Astrocyte (in vitro differentiated cells and primary cell): ENCODE measurements at regions not wholly inside any gene's neighbourhood (a gene's known extent, or its start where the extent isn't known, plus 50 kb on each side); places are given as distances from the start of the nearest gene placed in this dataset.
A peak's percentile ranks its signal among the peaks of the same experiment; 100 is the strongest.
"Not testable (repeated sequence)": the region's sequence is repeated elsewhere in the genome, so short reads cannot be mapped to it uniquely, and the experiment has no call there.

Experiments
- DNase-seq: peaks from one replicate; pipeline ENCODE4 v3.0.0-alpha.2; 2010; ENCODE audit warnings: low read depth
- FAIRE-seq: peaks from 2 replicates; lab custom pipeline; 2011; peaks lifted over from hg19 to GRCh38; lab: Jason Lieb, UNC
- H2AFZ ChIP-seq: 2 replicates; pipeline ENCODE4 v1.6.0; 2012; ENCODE audit warnings: low read depth, low read length, inconsistent platforms
- H3K27ac ChIP-seq: 2 replicates; pipeline ENCODE4 v1.5.1; 2011; ENCODE audit warnings: low read depth, low read length, inconsistent platforms
- H3K27me3 ChIP-seq: 2 replicates; pipeline ENCODE4 v1.6.0; 2011; ENCODE audit warnings: low read length, inconsistent platforms; ENCODE audit not compliant: insufficient read depth
- H3K36me3 ChIP-seq: 2 replicates; pipeline ENCODE4 v1.5.1; 2011; ENCODE audit warnings: low read length, inconsistent platforms; ENCODE audit not compliant: insufficient read depth
- H3K4me1 ChIP-seq: 2 replicates; pipeline ENCODE4 v1.5.1; 2011; ENCODE audit warnings: low read length, inconsistent platforms; ENCODE audit not compliant: insufficient read depth
- H3K4me2 ChIP-seq: 2 replicates; pipeline ENCODE4 v1.6.0; 2012; ENCODE audit warnings: low read length, inconsistent platforms
- H3K4me3 ChIP-seq: 2 replicates; pipeline ENCODE4 v1.5.1; 2011; ENCODE audit warnings: low read depth, mild to moderate bottlenecking, low read length, inconsistent platforms; ENCODE audit not compliant: insufficient read depth
- H3K79me2 ChIP-seq: 2 replicates; pipeline ENCODE4 v1.6.0; 2012; ENCODE audit warnings: mild to moderate bottlenecking, low read length, inconsistent platforms; ENCODE audit not compliant: insufficient read depth
- H3K9ac ChIP-seq: 2 replicates; pipeline ENCODE4 v1.6.0; 2012; ENCODE audit warnings: mild to moderate bottlenecking, low read length, inconsistent platforms
- H3K9me3 ChIP-seq: 2 replicates; pipeline ENCODE4 v1.5.1; 2012; ENCODE audit warnings: low read depth, mild to moderate bottlenecking, low read length, inconsistent platforms; ENCODE audit not compliant: insufficient read depth
- H4K20me1 ChIP-seq: 2 replicates; pipeline ENCODE4 v1.6.0; 2012; ENCODE audit warnings: low read length, inconsistent platforms; ENCODE audit not compliant: insufficient read depth
- H3K27ac Mint-ChIP-seq: one replicate; pipeline ENCODE4 v1.8.0; 2021; ENCODE audit warnings: mild to moderate bottlenecking, mixed read lengths; ENCODE audit not compliant: unreplicated experiment
- H3K27me3 Mint-ChIP-seq: one replicate; pipeline ENCODE4 v1.8.0; 2021; ENCODE audit warnings: low read depth, mixed read lengths; ENCODE audit not compliant: unreplicated experiment
- H3K36me3 Mint-ChIP-seq: one replicate; pipeline ENCODE4 v1.8.0; 2021; ENCODE audit warnings: low read depth, mixed read lengths; ENCODE audit not compliant: unreplicated experiment
- H3K4me1 Mint-ChIP-seq: one replicate; pipeline ENCODE4 v1.8.0; 2021; ENCODE audit warnings: low read depth, mixed read lengths; ENCODE audit not compliant: unreplicated experiment
- H3K4me3 Mint-ChIP-seq: one replicate; pipeline ENCODE4 v1.8.0; 2021; ENCODE audit warnings: mild to moderate bottlenecking, moderate library complexity, mixed read lengths; ENCODE audit not compliant: unreplicated experiment
- H3K9me3 Mint-ChIP-seq: one replicate; pipeline ENCODE4 v1.8.0; 2021; ENCODE audit warnings: mild to moderate bottlenecking, mixed read lengths; ENCODE audit not compliant: unreplicated experiment
- EZH2 ChIP-seq: IDR thresholded peaks from 2 replicates; pipeline ENCODE4 v1.6.1; 2012; ENCODE audit warnings: mild to moderate bottlenecking, low read length, inconsistent platforms; ENCODE audit not compliant: insufficient read depth
- TF ChIP-seq, protein P1 (sequence below): IDR thresholded peaks from 2 replicates; pipeline ENCODE4 v1.5.1; 2011; ENCODE audit warnings: low read depth, mild to moderate bottlenecking, inconsistent platforms, low read length, moderate library complexity; ENCODE audit not compliant: insufficient read depth

- Histone ChIP-seq H3K36me3 (no peaks in the 10 kb centered on the region), H3K27ac (no peak overlapping the region), H3K9ac (no peak overlapping the region), H4K20me1 (no peaks in the 10 kb centered on the region), H2AFZ (no peak overlapping the region), H3K4me1 (no peaks in the 10 kb centered on the region), H3K4me2 (no peak overlapping the region), H3K79me2 (no peaks in the 10 kb centered on the region), H3K4me3 (no peak overlapping the region), H3K27me3 (no peaks in the 10 kb centered on the region), H3K9me3 (no peaks in the 10 kb centered on the region)
- Mint-ChIP-seq H3K27me3 (peaks cover 5% of the 10 kb centered on the region), H3K4me3 (no peak overlapping the region), H3K27ac (no peak overlapping the region), H3K4me1 (no peaks in the 10 kb centered on the region), H3K9me3 (no peaks in the 10 kb centered on the region), H3K36me3 (no peaks in the 10 kb centered on the region)
- FAIRE-seq (no peak), DNase-seq (no peak)
- TF ChIP-seq, protein P1, sequence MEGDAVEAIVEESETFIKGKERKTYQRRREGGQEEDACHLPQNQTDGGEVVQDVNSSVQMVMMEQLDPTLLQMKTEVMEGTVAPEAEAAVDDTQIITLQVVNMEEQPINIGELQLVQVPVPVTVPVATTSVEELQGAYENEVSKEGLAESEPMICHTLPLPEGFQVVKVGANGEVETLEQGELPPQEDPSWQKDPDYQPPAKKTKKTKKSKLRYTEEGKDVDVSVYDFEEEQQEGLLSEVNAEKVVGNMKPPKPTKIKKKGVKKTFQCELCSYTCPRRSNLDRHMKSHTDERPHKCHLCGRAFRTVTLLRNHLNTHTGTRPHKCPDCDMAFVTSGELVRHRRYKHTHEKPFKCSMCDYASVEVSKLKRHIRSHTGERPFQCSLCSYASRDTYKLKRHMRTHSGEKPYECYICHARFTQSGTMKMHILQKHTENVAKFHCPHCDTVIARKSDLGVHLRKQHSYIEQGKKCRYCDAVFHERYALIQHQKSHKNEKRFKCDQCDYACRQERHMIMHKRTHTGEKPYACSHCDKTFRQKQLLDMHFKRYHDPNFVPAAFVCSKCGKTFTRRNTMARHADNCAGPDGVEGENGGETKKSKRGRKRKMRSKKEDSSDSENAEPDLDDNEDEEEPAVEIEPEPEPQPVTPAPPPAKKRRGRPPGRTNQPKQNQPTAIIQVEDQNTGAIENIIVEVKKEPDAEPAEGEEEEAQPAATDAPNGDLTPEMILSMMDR = no peak
- TF ChIP-seq EZH2 = no peak
Measured at GRCh38 chr4:104919406-104919805, 227.3 kb upstream of the TET2 start.

GRCh38 chr4:104930298-104930697, 216.4 kb upstream of the TET2 start:
- H3K4me3 ChIP-seq = no peak overlapping the region
- H3K36me3 ChIP-seq = no peaks in the 10 kb centered on the region
- H3K4me1 ChIP-seq = no peaks in the 10 kb centered on the region
- no peak for DNase-seq
- no peaks in the 10 kb centered on the region for H3K9me3 ChIP-seq
- H3K79me2 ChIP-seq = no peaks in the 10 kb centered on the region
- Mint-ChIP-seq H3K4me3 (no peak overlapping the region), H3K27ac (no peak overlapping the region), H3K27me3 (peaks cover 4% of the 10 kb centered on the region), H3K4me1 (peaks cover 3% of the 10 kb centered on the region), H3K9me3 (peaks cover 3% of the 10 kb centered on the region), H3K36me3 (no peaks in the 10 kb centered on the region)
- TF ChIP-seq, protein P1 = no peak
- no peak for TF ChIP-seq EZH2
- H4K20me1 ChIP-seq = no peaks in the 10 kb centered on the region
- FAIRE-seq = no peak
- peak overlapping the region; percentile 35 for H2AFZ ChIP-seq
- H3K9ac ChIP-seq = no peak overlapping the region
- H3K4me2 ChIP-seq = no peak overlapping the region
- H3K27me3 ChIP-seq = no peaks in the 10 kb centered on the region
- no peak overlapping the region for H3K27ac ChIP-seq

DNA sequence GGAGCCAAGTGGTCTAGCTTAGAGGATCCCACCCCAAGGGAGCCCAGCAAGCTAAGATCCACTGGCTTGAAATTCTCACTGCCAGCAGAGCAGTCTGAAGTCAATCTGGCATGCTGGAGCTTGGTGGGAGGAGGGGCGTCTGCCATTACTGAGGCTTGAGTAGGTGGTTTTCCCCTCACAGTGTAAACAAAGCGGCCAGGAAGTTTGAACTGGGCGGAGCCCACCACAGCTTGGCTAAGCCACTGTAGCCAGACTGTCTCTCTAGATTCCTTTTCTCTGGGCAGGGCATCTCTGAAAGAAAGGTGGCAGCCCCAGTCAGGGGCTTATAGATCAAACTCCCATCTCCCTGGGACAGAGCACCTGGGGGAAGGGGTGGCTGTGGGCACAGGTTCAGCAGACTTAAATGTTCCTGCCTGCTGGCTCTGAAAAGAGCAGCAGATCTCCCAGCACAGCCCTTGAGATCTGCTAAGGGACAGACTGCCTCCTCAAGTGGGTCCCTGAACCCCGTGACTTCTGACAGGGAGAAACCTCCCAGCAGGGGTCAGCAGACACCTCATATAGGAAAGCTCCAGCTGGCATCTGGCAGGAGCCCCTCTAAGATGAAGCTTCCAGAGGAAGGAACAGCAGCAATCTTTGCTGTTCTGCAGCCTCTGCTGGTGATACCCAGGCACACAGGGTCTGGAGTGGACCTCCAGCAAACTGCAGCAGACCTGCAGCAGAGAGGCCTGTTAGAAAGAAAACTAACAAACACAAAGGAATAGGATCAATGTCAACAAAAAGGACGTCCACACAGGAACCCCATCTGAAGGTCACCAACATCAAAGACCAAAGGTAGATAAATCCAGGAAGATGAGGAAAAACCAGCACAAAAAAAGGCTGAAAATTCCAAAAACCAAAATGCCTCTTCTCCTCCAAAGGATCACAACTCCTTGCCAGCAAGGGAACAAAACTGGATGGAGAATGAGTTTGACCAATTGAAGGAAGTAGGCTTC, 215.6 kb upstream of the TET2 start:
- H3K27me3 Mint-ChIP-seq, H3K79me2 ChIP-seq, H3K27ac Mint-ChIP-seq, H4K20me1 ChIP-seq, H3K9me3 Mint-ChIP-seq, H3K9ac ChIP-seq, H3K4me1 ChIP-seq, H3K4me1 Mint-ChIP-seq, H3K9me3 ChIP-seq, H3K36me3 ChIP-seq, H3K27ac ChIP-seq, FAIRE-seq, H3K36me3 Mint-ChIP-seq, H3K27me3 ChIP-seq, H3K4me3 ChIP-seq, H3K4me3 Mint-ChIP-seq: not testable (repeated sequence)
- peak overlapping the region; percentile 2 for H3K4me2 ChIP-seq
- peak; percentile 23 for DNase-seq
- peak overlapping the region; percentile 35 for H2AFZ ChIP-seq
